Endothelial cell of umbilical vein (primary cell): ENCODE measurements at regions not wholly inside any gene's neighbourhood (a gene's known extent, or its start where the extent isn't known, plus 50 kb on each side); places are given as distances from the start of the nearest gene placed in this dataset.

ENCODE experiments used
- BruUV-seq: library from RNA; stranded (reverse); fragments of 400-500 nt; replicated peaks from 2 replicates; lab custom pipeline; 2021; lab: Mats Ljungman, UMichigan
- CTCF ChIA-PET: fragments of 300-600, 350-600 bp; sonication (Branson Sonifier 250); formaldehyde crosslinking; loops from one replicate; lab custom pipeline; 2021; ENCODE audit warnings: antibody characterized with exemption, inconsistent platforms; lab: Charles Lee
- POLR2A ChIA-PET: fragments of 300-600, 350-600 bp; sonication (Branson Sonifier 250); formaldehyde crosslinking; loops from one replicate; lab custom pipeline; 2021; ENCODE audit warnings: antibody characterized with exemption, inconsistent platforms; lab: Charles Lee
- DNase-seq: peaks from one replicate; pipeline ENCODE4 v3.0.0-alpha.2; 2011; ENCODE audit warnings: low read depth, low spot score
- FAIRE-seq: peaks from 2 replicates; lab custom pipeline; 2011; peaks lifted over from hg19 to GRCh38; lab: Jason Lieb, UNC
- H2AFZ ChIP-seq: 2 replicates; pipeline ENCODE4 v1.6.0; 2012; ENCODE audit warnings: low read depth, low read length, control low read depth, inconsistent platforms
- H3K27ac ChIP-seq: 2 replicates; pipeline ENCODE4 v1.5.1; 2011; ENCODE audit warnings: low read depth, mild to moderate bottlenecking, control low read depth, low read length, moderate library complexity; ENCODE audit not compliant: insufficient read depth
- H3K27me3 ChIP-seq, 2 experiments: 2 replicates each; pipeline versions ENCODE4 v1.6.0 to v1.6.1; 2011; ENCODE audit warnings: low read length in 2 of 2, mixed read lengths in 1 of 2; ENCODE audit not compliant: control insufficient read depth in 2 of 2, insufficient read depth in 2 of 2
- H3K36me3 ChIP-seq, 2 experiments: 2 replicates in 1 of 2; 3 replicates in 1 of 2; pipeline ENCODE4 v1.5.1; 2011; ENCODE audit warnings: low read length in 2 of 2, mild to moderate bottlenecking in 1 of 2, moderate library complexity in 1 of 2; ENCODE audit not compliant: control insufficient read depth in 2 of 2, insufficient read depth in 2 of 2; ENCODE audit errors: extremely low read depth in 1 of 2
- H3K4me1 ChIP-seq: 3 replicates; pipeline ENCODE4 v1.5.1; 2011; ENCODE audit warnings: mild to moderate bottlenecking, low read length; ENCODE audit not compliant: control insufficient read depth, insufficient read depth; ENCODE audit errors: extremely low read depth
- H3K4me2 ChIP-seq: 2 replicates; pipeline ENCODE4 v1.6.1; 2011; ENCODE audit warnings: low read length, control low read depth, mixed read lengths; ENCODE audit not compliant: insufficient read depth
- H3K4me3 ChIP-seq, 3 experiments: fragments of 200-600 bp in 1 of 3; sonication (generic), shearing (Covaris generic) in 1 of 3; replicated peaks in 1 of 3; 2 replicates each; pipeline ENCODE4 v1.5.1; 2011 to 2016; ENCODE audit warnings: control low read depth in 3 of 3, low read length in 3 of 3, mild to moderate bottlenecking in 2 of 3, inconsistent platforms in 1 of 3, low read depth in 1 of 3, moderate library complexity in 1 of 3; ENCODE audit not compliant: insufficient read depth in 1 of 3
- H3K79me2 ChIP-seq: 2 replicates; pipeline ENCODE4 v1.6.0; 2012; ENCODE audit warnings: low read length, inconsistent platforms; ENCODE audit not compliant: control insufficient read depth, insufficient read depth
- H3K9ac ChIP-seq: replicated peaks from 2 replicates; pipeline ENCODE3; 2011; ENCODE audit warnings: low read length, control low read depth; ENCODE audit not compliant: insufficient read depth; ENCODE audit errors: extremely low read depth
- H3K9me1 ChIP-seq: replicated peaks from 3 replicates; pipeline ENCODE4 v1.6.0; 2011; ENCODE audit warnings: mild to moderate bottlenecking, low read length; ENCODE audit not compliant: control insufficient read depth, insufficient read depth; ENCODE audit errors: extremely low read depth
- H3K9me3 ChIP-seq: replicated peaks from 2 replicates; pipeline ENCODE4 v1.5.1; 2012; ENCODE audit warnings: low read length, inconsistent platforms; ENCODE audit not compliant: control insufficient read depth, insufficient read depth
- H4K20me1 ChIP-seq: replicated peaks from 2 replicates; pipeline ENCODE3; 2011; ENCODE audit warnings: mild to moderate bottlenecking, low read length; ENCODE audit not compliant: control insufficient read depth, insufficient read depth; ENCODE audit errors: extremely low read depth
- EZH2 ChIP-seq: IDR thresholded peaks from 2 replicates; pipeline ENCODE4 v1.6.1; 2012; ENCODE audit warnings: borderline replicate concordance, low read depth, mild to moderate bottlenecking, moderate library complexity, low read length, inconsistent platforms; ENCODE audit not compliant: severe bottlenecking
- FOS ChIP-seq: IDR thresholded peaks from 2 replicates; pipeline ENCODE4 v1.6.1; 2011; ENCODE audit warnings: mild to moderate bottlenecking, low read length, moderate library complexity, borderline replicate concordance; ENCODE audit not compliant: insufficient read depth
- GATA2 ChIP-seq: IDR thresholded peaks from 2 replicates; pipeline ENCODE4 v1.7.0; 2011; ENCODE audit warnings: low read depth, mild to moderate bottlenecking, moderate library complexity, mixed read lengths, low read length; ENCODE audit not compliant: insufficient read length, insufficient read depth
- JUN ChIP-seq: IDR thresholded peaks from 2 replicates; pipeline ENCODE4 v1.6.1; 2011; ENCODE audit warnings: borderline replicate concordance, low read depth; ENCODE audit not compliant: insufficient read length, insufficient read depth
- MYC ChIP-seq: IDR thresholded peaks from one replicate; pipeline ENCODE4 v1.6.1; 2011; ENCODE audit warnings: mild to moderate bottlenecking, low read depth, low read length
- POLR2A ChIP-seq: IDR thresholded peaks from 2 replicates; pipeline ENCODE4 v1.6.1; 2012; ENCODE audit warnings: low read depth, mild to moderate bottlenecking, control low read depth, low read length
- POLR2AphosphoS5 ChIP-seq: IDR thresholded peaks from 2 replicates; pipeline ENCODE4 v1.6.1; 2012; ENCODE audit warnings: low read depth, mild to moderate bottlenecking, control low read depth, low read length, moderate library complexity; ENCODE audit not compliant: insufficient read depth
- dilution Hi-C: fragments of 300-500 bp; cut with MboI; formaldehyde crosslinking; loops from one replicate; pipeline ENCODE4 v1.15.0; 2019; ENCODE audit warnings: low sequenced_read_pairs; ENCODE audit not compliant: extremely low pct_ligation_motif_present
- intact Hi-C: fragments of 100-400 bp; cut with micrococcal nuclease; formaldehyde crosslinking; loops from one replicate; pipeline ENCODE4 v1.10.0; 2022
- TF ChIP-seq, protein P1 (sequence below): IDR thresholded peaks from 2 replicates; pipeline ENCODE4 v1.6.1; 2011; ENCODE audit not compliant: insufficient read depth, insufficient read length
- TF ChIP-seq, protein P2 (sequence below), 2 donors: IDR thresholded peaks; 1 replicate in 1 of 2; 2 replicates in 1 of 2; pipeline ENCODE4 v1.5.1; 2011; ENCODE audit warnings: low read length in 2 of 2, mild to moderate bottlenecking in 2 of 2, moderate library complexity in 2 of 2, control low read depth in 1 of 2, inconsistent platforms in 1 of 2, low read depth in 1 of 2; ENCODE audit not compliant: insufficient read depth in 1 of 2; ENCODE audit errors: extremely low read depth in 1 of 2

DNA sequence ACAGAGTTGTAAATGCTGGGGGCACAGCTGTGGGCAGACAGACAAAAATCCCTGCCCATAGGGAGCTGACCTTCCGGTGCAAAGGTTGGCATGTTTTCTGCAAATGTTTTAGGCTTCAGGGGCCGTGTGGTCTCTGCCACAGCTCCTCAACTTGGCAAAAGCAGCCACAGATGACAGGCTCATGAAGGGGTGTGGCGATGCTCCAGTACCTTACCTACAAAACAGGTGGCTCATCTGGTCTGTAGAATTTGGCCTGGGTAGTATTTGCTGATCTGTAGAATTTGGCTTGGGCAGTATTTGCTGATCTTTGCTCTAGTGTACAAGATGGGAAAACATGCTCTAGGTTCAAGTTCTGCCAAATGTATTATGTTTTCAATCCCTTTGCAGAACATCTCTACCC, 283.9 kb downstream of the GADD45G start:
- no peaks in the 10 kb centered on the region for H4K20me1 ChIP-seq
- H3K9ac ChIP-seq, result no peak overlapping the region
- H3K4me3 ChIP-seq, result no peak overlapping the region
- BruUV-seq, result no TSS peak
- DNase-seq (no peak), FAIRE-seq (no peak)
- no peaks in the 10 kb centered on the region for H3K4me1 ChIP-seq
- H3K9me3 ChIP-seq, result no peaks in the 10 kb centered on the region
- no peak for TF ChIP-seq MYC
- TF ChIP-seq, protein P1, sequence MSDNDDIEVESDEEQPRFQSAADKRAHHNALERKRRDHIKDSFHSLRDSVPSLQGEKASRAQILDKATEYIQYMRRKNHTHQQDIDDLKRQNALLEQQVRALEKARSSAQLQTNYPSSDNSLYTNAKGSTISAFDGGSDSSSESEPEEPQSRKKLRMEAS, result no peak
- no peak for TF ChIP-seq FOS
- no peak for TF ChIP-seq GATA2
- no peak for TF ChIP-seq POLR2AphosphoS5
- no peak for TF ChIP-seq POLR2A
- TF ChIP-seq, protein P2, sequence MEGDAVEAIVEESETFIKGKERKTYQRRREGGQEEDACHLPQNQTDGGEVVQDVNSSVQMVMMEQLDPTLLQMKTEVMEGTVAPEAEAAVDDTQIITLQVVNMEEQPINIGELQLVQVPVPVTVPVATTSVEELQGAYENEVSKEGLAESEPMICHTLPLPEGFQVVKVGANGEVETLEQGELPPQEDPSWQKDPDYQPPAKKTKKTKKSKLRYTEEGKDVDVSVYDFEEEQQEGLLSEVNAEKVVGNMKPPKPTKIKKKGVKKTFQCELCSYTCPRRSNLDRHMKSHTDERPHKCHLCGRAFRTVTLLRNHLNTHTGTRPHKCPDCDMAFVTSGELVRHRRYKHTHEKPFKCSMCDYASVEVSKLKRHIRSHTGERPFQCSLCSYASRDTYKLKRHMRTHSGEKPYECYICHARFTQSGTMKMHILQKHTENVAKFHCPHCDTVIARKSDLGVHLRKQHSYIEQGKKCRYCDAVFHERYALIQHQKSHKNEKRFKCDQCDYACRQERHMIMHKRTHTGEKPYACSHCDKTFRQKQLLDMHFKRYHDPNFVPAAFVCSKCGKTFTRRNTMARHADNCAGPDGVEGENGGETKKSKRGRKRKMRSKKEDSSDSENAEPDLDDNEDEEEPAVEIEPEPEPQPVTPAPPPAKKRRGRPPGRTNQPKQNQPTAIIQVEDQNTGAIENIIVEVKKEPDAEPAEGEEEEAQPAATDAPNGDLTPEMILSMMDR (IDR thresholded peaks at IDR 0.05; ENCODE audit: extremely low read depth in 1 of 2, insufficient read depth in 1 of 2, low read depth in 1 of 2, low read length in 2 of 2), result no peak
- TF ChIP-seq JUN, result no peak
- no peak for TF ChIP-seq EZH2
- no peaks in the 10 kb centered on the region for H3K79me2 ChIP-seq
- H3K27me3 ChIP-seq, result no peaks in the 10 kb centered on the region
- no peaks in the 10 kb centered on the region for H3K36me3 ChIP-seq
- dilution Hi-C loops (no loop called here), intact Hi-C loops (no loop called here)
- ChIA-PET POLR2A (no interaction called here), CTCF (interaction anchor here (1.4 kb wide), 1 partner anchor 160 kb away, joined by 3 read pairs; no protein-coding TSS in a partner anchor)
- no peak overlapping the region for H3K27ac ChIP-seq
- no peak overlapping the region for H3K4me2 ChIP-seq
- H3K9me1 ChIP-seq, result no peaks in the 10 kb centered on the region
- no peak overlapping the region for H2AFZ ChIP-seq
